NCI-H524 (cell line): ENCODE measurements at regions not wholly inside any gene's neighbourhood (a gene's known extent, or its start where the extent isn't known, plus 50 kb on each side); places are given as distances from the start of the nearest gene placed in this dataset.
"Not testable (repeated sequence)": the region's sequence is repeated elsewhere in the genome, so short reads cannot be mapped to it uniquely, and the experiment has no call there.

ENCODE experiments used
- DNase-seq, 2 experiments: peaks; one replicate each; lab custom pipeline; 2025; lab: John Stamatoyannopoulos, UW

DNA sequence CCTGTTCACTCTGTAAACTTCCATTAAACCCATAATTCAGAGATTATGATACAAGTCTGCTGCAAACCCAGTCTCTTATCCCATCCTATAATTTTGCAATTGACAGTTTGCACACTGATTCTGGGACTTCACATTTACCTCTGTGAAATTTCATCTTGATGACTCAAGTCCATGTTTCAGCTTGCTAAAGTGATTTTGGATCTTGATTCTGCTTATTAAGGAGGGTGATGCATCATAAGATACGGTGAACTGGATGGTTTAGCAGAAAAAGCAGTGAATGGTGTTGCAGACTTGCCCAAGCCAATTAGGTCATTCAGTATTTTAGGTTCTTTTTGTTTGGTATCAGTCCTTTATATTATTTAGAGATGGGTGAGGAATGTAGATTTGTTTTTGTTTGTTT is 125.5 kb upstream of the PODXL start:
- no peak for DNase-seq

DNA sequence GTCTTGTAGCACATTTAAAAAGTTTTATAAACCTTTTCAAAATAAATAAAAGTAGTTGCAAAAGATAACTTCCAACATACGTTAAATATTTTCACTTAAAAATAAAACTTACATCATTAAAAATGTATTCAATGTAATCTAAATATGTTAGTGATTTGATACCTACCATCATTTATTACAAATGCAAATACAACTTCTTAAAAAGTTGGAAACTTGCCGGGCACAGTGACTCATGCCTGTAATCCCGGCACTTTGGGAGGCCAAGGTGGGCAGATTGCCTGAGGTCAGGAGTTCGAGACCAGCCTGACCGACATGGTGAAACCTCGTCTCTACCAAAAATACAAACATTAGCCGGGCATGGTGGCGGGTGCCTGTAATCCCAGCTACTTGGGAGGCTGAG is 122.6 kb upstream of the PODXL start:
- not testable (repeated sequence) for DNase-seq

DNA sequence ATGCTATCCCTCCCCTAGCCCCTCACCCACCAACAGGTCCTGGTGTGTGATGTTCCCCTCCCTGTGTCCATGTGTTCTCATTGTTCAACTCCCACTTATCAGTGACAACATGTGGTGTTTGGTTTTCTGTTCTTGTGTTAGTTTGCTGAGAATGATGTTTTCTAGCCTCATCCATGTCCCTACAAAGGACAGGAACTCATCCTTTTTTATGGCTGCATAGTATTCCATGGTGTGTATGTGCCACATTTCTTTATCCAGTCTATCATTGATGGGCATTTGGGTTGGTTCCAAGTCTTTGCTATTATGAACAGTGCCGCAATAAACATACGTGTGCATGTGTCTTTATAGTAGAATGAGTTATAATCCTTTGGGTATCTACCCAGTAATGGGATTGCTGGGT is 120.4 kb upstream of the PODXL start:
- not testable (repeated sequence) for DNase-seq

- DNase-seq: peak; percentile 53 to 79
These were observed 117.7 kb upstream of the PODXL start for GRCh38 chr7:131674131-131674530.

DNA sequence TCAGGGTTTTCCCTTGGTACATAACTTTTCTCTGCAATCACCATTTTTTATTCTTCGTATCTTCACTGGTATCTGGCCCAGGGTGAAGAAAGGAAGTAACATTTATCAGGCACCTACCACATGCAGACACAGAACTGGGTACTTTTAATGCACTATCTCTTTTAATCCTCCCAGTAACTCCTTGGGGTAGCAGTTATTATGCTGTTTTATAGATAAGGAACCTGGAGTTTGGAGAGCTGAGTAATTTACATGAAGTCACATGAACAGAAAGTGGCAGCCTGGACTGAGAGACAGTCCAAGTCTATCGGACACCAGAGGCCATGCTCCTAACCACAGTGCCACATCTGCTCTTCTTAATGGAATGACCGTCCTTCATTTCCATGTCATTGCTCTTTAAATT is 117.1 kb upstream of the PODXL start:
- DNase-seq: no peak

DNA sequence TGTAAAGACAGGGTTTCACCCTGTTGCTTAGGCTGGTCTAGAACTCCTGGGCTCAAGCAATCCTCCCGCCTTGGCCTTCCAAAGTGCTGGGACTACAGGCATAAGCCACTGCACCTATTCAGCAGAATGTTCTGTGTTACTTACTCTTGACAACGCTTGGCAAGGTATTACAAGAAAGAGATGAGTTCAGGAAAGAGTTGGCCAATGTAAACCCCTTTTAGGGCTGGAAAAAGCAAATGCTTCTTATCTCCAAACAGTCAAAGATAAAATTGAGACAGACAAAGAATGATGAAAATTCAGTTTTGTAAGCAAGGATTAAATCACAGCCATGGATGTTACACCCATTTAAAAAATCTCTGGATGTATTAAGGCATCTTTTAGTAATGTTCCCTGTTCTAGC is 114.0 kb upstream of the PODXL start:
- DNase-seq: no peak

- DNase-seq: no peak
These were observed 111.3 kb upstream of the PODXL start for GRCh38 chr7:131667699-131668098.

DNA sequence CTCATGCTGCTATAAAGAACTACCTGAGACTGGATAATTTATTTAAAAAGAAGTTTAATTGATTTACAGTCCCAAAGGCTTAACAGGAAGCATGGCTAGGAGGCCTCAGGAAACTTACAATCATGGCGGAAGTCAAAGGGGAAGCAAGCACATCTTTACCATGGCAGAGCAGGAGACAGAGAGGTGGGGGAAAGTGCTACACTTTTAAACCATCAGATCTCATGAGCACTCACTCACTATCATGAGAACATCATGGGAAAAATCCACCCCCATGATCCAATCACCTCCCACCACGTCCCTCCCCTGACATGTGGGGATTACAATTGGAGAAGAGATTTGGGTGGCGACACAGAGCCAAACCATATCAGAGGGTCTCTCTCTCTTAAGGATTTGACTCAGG is 108.6 kb upstream of the PODXL start:
- no peak for DNase-seq

DNA sequence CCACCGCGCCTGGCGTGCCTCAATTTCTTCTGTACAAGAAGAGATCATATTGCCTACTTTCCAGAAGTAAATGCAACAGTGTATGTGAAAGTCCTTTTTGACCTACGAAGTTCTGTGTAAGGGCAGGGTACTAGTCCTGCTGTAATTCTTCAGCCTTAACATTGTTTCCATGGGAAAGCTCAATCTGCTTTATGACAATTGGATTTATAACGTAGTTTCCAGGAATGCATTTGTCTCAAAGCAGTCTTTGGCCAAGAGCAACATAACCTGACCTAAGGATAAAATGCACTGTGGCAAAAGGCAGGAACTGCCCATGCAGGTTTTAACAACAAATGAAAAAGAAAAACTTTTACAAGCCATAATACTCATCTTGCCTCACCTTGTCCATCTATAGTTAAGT is 108.1 kb upstream of the PODXL start:
- DNase-seq: no peak

DNA sequence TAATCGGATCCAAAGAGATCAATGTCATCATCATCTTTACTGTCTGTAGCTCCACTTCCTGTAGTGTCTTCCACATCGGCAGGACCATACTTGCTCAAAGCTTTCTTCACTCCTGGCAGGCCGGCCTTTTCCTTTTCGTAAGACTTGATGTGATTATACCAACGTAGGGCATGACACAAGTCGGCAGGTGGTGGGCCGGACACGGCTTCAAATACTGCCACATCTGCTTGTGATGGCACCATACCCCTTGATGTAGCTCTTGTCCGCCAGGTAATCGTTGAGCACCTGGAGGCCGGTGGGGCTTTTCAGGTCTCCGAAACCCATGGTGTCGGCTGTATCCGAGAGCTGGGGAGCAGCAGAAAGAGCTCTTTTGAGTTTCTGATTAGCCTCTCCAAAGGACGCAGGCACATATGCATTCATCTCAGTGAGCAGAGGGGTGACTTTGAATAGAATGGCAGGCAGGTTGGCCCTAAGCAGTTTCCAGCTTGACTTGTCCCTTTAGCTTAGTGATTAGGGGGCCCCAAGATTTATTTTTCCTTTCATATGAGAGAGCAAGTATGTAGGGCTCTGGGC is 106.0 kb upstream of the PODXL start:
- DNase-seq: not testable (repeated sequence)

- no peak for DNase-seq
These were observed 101.5 kb upstream of the PODXL start for GRCh38 chr7:131657881-131658280.

GRCh38 chr7:131656980-131657723 is 100.7 kb upstream of the PODXL start:
- no peak for DNase-seq

- no peak for DNase-seq
These were observed 99.4 kb upstream of the PODXL start for GRCh38 chr7:131655866-131656265.

GRCh38 chr7:131655447-131655846 is 99.0 kb upstream of the PODXL start:
- no peak for DNase-seq

- DNase-seq: peak; percentile 44 to 71
These were observed 98.4 kb upstream of the PODXL start for GRCh38 chr7:131654668-131655326.

DNA sequence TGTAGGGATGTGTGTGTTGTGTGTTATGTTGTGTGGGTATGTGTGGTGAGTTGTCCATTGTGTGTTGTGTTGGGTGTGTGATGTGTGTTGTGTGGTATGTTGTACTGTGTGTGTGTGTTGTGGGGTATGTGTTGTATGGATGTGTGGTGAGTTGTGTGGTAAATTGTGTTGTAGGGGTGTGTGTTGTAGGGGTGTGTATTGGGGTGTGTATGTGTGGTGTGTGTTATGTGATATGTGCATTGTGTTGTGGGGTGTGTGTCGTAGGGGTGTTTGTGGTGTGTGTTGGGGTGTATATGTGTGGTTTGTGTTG is 97.8 kb upstream of the PODXL start:
- no peak for DNase-seq

DNA sequence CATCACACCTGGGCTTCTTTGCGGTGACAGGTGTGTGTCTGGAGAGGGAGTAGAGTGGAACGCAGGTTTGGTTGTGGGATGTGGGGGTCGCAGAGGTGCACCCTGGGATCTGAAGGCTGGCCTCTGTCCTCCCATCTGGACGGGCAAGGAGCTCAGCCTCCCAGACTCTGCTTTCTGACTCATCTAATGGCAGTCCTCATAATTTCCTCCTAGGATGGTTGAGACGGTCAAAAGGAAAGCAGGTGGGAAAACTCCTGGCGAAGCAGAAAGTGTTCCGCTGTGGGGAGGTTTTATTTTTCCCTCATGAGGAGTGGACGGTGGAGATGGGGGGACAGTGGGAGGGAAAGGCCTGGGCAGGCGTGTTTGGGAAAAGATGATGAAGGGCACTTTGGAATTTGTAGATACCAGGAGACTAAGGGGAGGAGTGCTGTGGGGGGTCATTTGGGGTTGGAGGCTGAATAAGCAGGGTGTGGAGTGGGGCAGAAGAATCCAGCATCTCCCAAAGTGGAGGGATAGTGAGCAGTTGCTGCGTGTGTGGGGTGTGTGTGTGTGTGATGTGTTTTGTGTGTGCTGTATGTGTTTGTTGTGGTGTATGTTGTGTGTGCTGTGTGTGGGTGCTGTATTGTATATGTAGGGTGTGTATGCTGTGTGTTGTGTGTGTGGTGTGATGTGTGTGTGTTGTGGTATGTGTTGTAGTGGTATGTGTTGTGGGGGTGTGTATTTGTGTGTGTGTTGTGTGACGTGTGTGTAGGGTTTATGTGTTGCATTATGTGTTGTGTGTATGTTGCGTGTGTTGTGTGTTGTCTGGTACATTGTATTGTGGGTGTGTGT is 97.2 kb upstream of the PODXL start:
- no peak for DNase-seq

- no peak for DNase-seq
These were observed 96.5 kb upstream of the PODXL start for GRCh38 chr7:131652934-131653333.

- DNase-seq: no peak
These were observed 95.8 kb upstream of the PODXL start for GRCh38 chr7:131652194-131652593.

- DNase-seq: no peak
These were observed 93.5 kb upstream of the PODXL start for GRCh38 chr7:131649879-131650278.

DNA sequence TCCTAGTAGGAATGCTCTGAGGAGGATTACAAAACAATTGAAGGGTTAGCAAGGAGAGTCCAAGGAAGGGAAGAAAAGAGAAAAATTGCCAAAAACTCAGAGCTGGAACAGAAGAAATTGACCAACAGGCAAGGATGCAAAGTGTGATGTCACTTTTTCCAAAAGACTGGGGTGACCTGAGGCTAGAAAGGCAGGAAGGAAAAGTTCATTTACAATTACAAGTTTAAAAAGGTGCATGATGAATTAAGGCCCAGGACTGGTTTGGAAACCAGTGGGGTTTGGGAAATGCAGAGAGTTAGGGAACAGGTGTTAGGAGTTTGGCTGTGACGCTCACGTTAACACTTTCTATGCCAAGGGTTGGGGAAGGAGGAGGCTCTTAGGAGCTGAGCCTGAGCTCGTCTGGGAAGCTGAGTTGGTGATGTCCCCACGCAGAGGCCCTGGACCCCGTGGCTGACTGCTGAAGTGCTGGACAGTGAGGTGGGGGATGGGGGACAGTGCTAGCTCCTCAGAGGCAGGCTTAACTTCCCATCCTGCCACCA is 92.6 kb upstream of the PODXL start:
- no peak for DNase-seq

GRCh38 chr7:131648491-131648890 is 92.1 kb upstream of the PODXL start:
- no peak for DNase-seq
